B cell (primary cell): ENCODE measurements at regions not wholly inside any gene's neighbourhood (a gene's known extent, or its start where the extent isn't known, plus 50 kb on each side); places are given as distances from the start of the nearest gene placed in this dataset.

Source experiments
- CTCF ChIP-seq: fragments of 200-600 bp; IDR thresholded peaks from one replicate; pipeline ENCODE4 v1.8.0; 2022; ENCODE audit warnings: antibody characterized with exemption, mild to moderate bottlenecking
- EZH2 ChIP-seq: IDR thresholded peaks from 2 replicates; pipeline ENCODE4 v1.6.1; 2012; ENCODE audit warnings: borderline replicate concordance, low read depth, mild to moderate bottlenecking, moderate library complexity, low read length; ENCODE audit not compliant: insufficient read depth, poor library complexity, severe bottlenecking

- TF ChIP-seq CTCF = no peak
- TF ChIP-seq EZH2 = no peak
These were observed 480.2 kb upstream of the ATP2B1 start for GRCh38 chr12:90188857-90189256.
